A549 (cell line): ENCODE measurements at regions not wholly inside any gene's neighbourhood (a gene's known extent, or its start where the extent isn't known, plus 50 kb on each side); places are given as distances from the start of the nearest gene placed in this dataset.

Experiments
- ATOH8 ChIP-seq: fragments of 250-450 bp; sonication (Bioruptor Pico); IDR thresholded peaks from 2 replicates; pipeline ENCODE4 v1.5.0; 2020; ENCODE audit warnings: low read depth, mild to moderate bottlenecking, moderate library complexity
- CTCF ChIP-seq: fragments of >200 bp; sonication (Bioruptor Twin); formaldehyde crosslinking; IDR thresholded peaks from 3 replicates; pipeline ENCODE4 v1.5.1; 2016
- EP300 ChIP-seq, 2 experiments: fragments of >200 bp; sonication (Bioruptor Twin); formaldehyde crosslinking; IDR thresholded peaks; 2 replicates in 1 of 2; 3 replicates in 1 of 2; pipeline ENCODE4 v1.6.1; 2016 to 2017
- KDM5A ChIP-seq: fragments of 200-600 bp; sonication (generic); IDR thresholded peaks from 2 replicates; pipeline ENCODE4 v1.6.1; 2016; ENCODE audit warnings: antibody characterized with exemption, mild to moderate bottlenecking
- PBX3 ChIP-seq: IDR thresholded peaks from 2 replicates; pipeline ENCODE4 v1.6.1; 2012
- RFX5 ChIP-seq: fragments of 450-650 bp; IDR thresholded peaks from 2 replicates; pipeline ENCODE4 v1.7.1; 2014; ENCODE audit warnings: antibody characterized with exemption, mild to moderate bottlenecking, moderate library complexity

- no peak for TF ChIP-seq CTCF
- no peak for TF ChIP-seq ATOH8 (CRISPR knock-in tag)
- no peak for TF ChIP-seq RFX5
- no peak for TF ChIP-seq PBX3
- TF ChIP-seq KDM5A: no peak
- TF ChIP-seq EP300 (IDR thresholded peaks at IDR 0.05): no peak
Observed at GRCh38 chr13:47408546-47409319, 511.9 kb upstream of the HTR2A start.
